Hindlimb muscle (tissue), 1 donor: ENCODE measurements at regions not wholly inside any gene's neighbourhood (a gene's known extent, or its start where the extent isn't known, plus 50 kb on each side); places are given as distances from the start of the nearest gene placed in this dataset.
"Not testable (repeated sequence)": the region's sequence is repeated elsewhere in the genome, so short reads cannot be mapped to it uniquely, and the experiment has no call there.

Experiments used
- DNase-seq: peaks from one replicate; pipeline ENCODE4 v3.0.0-alpha.2; 2013

- DNase-seq, result no peak
Measured at GRCh38 chr2:20130821-20131645, 79.6 kb upstream of the LAPTM4A start.

DNA sequence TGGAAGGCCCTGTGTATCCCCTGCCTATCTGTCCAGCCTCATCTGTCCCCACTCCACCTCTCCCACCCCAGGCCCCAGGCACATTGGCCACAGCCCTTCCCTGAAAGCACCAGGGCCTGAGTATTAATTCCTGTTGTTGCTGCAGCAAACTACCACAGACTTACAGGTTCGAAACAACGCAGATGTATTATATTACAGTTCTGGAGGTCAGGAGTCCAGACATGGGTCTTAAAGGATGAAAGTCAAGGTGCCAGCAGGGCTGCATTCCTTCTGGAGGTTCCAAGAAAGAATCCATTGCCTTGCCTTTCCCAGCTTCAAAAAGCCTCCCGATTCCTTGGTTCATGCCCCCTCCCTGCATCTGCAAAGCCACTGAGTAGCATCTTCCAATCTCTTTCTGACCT lies 78.7 kb upstream of the LAPTM4A start:
- DNase-seq, result no peak

DNA sequence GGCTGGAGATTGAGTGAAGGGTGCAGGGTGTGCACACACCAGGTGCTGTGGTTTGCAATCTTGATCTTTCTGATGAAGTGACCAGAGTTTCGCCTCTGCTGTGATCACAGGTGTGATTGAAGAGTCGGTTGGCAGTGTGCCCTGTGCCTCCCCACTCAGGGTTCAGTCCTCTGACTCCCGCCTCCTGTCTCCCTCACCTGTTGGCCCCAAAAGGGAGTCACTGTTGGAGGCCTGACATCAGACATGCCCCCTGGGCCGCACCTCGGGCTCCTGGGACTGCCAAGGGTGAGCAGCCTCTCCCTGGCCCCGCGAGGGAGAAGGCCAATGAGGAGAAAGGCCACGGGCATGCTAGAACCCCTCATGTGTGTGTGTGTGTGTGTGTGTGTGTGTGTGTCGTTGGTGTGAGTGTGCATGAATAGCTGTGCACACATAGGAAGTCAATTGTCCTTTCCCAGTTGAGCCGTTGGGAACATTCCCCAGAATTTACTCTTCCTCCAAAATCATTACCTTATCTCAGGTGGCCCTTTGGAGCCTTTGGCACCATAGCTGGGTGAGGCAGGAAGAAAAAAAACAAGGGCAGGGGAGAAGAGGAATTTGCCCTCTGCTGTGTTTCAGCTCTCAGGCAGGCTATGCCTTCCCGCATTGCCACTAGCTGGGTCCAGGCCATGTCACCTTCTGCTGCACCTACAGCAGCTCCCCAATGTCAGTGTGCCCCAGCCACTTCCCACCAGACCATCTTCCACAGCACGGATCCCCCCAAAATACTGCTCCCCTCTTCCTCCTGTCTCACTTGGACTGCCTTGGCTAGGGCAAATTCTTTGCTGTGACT lies 78.1 kb upstream of the LAPTM4A start:
- DNase-seq, result no peak

GRCh38 chr2:20128506-20129330 lies 77.3 kb upstream of the LAPTM4A start:
- DNase-seq, result no peak

GRCh38 chr2:20126469-20126868 lies 75.0 kb upstream of the LAPTM4A start:
- DNase-seq, result no peak

GRCh38 chr2:20126040-20126439 lies 74.6 kb upstream of the LAPTM4A start:
- no peak for DNase-seq

- DNase-seq, result no peak
Measured at GRCh38 chr2:20125616-20126015, 74.2 kb upstream of the LAPTM4A start.

DNA sequence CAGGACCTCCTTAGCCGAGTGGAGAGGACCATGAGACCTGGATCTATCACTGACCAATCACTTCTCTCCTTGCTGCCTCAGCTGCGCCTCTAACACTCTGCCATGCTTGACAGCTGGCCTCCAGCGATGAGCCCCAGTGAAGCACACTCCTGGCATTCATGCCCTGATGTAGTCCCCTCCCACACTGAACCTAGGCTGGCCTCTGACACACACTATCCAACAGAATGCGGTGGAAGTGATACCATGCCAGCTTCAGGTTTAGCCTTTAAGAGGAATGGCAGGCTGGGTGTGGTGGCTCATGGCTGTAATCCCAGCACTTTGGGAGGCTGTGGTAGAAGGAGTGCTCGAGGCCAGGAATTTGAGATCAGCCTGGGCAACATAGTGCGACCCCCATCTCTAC lies 73.7 kb upstream of the LAPTM4A start:
- no peak for DNase-seq

DNA sequence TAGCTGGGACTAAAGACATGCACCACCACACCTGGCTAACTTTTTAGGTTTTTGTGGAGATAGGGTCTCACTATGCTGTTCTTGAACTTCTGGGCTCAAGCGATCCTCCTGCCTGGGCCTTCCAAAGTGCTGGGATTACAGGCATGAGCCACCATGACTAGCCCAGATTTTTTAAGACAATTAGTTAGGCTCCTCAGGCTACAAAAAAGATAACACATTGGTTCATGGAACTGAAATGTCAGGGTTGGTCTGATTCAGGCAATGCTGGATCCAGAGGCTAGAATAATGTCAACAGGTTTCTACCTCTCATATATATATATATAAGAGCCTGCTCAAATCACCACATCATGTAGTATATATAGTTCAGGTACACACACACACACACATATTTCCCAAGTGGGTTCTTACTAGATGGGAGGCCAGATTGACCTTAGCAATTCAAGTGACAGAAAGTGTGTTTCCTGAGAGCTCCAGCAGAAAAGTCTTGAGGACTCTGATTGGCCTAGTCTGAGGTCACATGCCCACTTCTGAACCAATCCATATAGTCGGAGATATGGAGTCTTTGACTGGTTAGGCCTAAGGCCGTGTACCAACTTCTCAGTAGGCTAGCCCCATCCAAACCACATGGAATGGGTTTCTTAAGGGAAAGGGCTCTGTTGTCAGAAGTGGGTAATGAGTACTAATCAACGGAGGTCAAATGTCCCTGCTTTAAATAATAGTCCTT lies 72.6 kb upstream of the LAPTM4A start:
- DNase-seq, result no peak

DNA sequence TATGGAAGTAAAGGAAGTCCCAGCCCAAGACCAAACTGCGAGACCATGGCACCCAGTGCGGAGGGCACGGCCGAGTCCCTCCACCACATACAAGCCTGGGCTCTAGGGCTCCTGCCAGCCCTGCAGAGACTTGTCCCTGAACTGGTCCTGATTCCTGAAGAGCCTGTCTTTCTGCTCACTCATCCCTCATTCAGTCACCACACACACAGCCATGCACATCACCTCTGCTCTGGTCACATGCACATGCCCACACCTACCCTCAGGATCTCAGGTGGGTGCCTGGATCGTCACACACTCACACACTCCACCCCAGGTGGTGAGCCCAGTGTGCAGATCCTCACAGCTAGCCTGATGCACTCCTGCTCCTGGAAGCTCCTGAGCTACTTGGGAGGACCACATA lies 71.4 kb upstream of the LAPTM4A start:
- no peak for DNase-seq

- DNase-seq, result no peak
Measured at GRCh38 chr2:20120569-20121416, 69.4 kb upstream of the LAPTM4A start.

DNA sequence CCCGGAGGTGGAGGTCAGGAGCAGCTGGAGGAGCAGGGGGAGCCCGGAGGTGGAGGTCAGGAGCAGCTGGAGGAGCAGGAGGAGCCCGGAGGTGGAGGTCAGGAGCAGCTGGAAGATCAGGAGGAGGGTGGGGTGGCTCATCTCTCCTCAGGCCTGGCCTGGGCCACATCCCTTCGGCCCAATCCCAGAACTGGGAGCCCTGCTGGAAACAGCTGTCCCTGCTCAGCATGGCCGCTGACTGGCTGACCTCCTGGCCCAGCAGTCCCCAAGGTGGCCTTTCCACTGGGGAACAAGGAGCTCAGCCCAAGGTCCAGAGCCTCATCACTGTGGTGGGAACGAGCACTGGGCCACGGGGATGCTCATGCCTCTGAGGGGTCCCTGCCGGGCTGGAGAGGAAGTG lies 66.6 kb upstream of the LAPTM4A start:
- no peak for DNase-seq

GRCh38 chr2:20115902-20116301 lies 64.5 kb upstream of the LAPTM4A start:
- no peak for DNase-seq

DNA sequence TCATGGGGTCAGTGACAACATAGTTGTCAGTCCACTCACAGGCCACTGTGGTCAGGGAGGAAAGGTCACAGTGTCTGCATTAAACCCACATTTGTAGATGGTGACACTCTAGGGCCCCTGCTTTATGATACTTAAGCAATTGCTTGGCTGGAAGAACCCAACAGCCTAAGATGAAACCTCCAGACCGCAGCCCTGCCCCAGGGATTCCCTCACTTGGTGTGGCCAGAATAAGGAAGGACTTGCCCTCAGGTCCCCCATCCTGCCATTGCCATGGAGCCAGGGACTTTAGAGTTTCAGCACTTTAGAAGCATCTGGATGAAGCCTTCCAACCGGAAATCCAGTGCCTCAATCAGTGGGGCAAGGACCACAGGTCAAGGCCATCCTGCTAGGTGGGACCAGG lies 63.9 kb upstream of the LAPTM4A start:
- DNase-seq, result no peak

GRCh38 chr2:20113986-20114938 lies 62.8 kb upstream of the LAPTM4A start:
- no peak for DNase-seq

DNA sequence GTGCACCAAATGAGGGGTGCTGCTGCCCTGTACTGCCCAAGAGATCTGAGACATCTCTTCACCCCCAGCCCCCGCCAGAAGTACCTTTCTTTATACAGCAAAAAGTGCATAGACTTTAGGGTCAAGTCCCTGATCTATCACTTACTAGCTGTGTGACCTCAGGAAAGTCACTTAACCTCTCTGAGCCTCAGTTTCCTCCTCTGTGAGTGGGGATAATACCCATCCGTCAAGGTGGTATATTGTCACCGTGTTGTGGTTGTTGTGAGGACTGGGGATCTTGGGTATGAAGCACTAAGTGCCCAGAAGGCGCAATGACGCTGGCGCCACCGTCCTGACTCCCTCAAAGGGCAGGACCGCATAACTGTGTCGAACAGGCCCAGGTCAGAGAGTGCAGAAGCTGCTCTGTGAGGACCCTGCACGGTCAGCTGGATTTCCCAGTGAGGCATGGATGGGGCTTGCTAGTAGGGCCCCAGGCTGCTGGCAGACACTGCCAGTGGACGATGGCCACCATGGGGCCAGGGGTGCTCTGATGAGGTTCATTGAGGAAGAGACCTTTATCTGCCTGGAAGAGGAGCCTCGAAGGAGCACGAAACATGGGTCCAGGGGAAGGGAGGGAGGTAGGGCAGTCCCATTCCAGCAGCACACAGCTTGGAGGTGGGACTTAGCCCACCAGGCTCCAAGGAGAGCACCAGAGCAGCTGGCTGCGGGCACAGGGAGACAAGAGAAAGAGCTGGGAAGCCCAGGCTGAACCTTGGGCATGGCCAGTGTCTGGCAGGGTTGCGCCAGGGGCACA lies 61.8 kb upstream of the LAPTM4A start:
- DNase-seq, result no peak

DNA sequence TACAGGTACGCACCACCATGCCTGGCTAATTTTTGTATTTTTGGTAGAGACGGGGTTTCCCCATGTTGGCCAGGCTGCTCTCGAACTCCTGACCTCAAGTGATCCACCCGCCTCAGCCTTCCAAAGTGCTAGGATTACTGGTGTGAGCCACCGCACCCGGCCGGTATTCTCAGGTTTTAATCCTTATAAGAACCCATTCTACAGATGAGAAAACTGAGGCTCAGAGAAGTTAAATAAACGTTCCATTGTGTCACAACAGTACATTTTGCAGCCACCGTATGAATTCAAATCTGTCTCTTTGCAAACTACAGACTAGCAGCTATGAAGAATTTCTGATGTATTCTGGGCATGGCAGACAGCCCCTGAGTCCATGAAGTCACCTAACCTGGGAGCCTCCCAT lies 60.9 kb upstream of the LAPTM4A start:
- DNase-seq, result not testable (repeated sequence)

- no peak for DNase-seq
Measured at GRCh38 chr2:20111311-20112131, 60.1 kb upstream of the LAPTM4A start.
